ENCODE measurements at regions not wholly inside any gene's neighbourhood (a gene's known extent, or its start where the extent isn't known, plus 50 kb on each side); places are given as distances from the start of the nearest gene placed in this dataset.

DNA sequence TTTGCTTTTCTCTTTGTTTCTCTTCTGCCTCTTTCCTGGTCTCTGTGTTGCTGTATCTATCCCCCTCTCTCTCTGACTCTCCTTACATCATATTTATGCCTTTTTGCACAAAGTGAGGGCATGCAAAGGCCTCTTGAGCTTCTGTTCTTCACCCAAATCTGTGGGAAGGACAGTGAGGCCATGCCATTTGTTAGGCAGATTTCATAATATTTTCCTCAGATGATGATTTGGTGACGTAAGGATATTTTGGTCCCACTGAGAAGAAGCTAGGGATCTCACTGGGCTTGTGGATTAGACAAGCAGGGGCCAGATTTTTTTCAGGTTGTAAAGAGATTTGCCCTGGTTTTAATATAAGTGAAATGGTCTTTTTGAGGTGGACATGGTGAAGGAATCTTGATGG, 249.4 kb upstream of the USP24 start:
- Histone ChIP-seq H3K36me3 (ENCODE audit: control insufficient read depth in 2 of 4, insufficient read depth in 4 of 4, low read length in 3 of 4) (no peaks in the 10 kb centered on the region), H2BK15ac (ENCODE audit: low read length) (no peak overlapping the region), H4K5ac (ENCODE audit: insufficient read length, low read depth, low read length) (no peak overlapping the region), H2BK20ac (ENCODE audit: low read length) (no peak overlapping the region), H3K23ac (ENCODE audit: insufficient read length) (no peak overlapping the region), H2BK5ac (ENCODE audit: low read depth, low read length) (no peak overlapping the region), H3K9ac (replicated peaks in 1 of 4; ENCODE audit: extremely low read depth in 1 of 4, low read depth in 3 of 4, low read length in 3 of 4) (no peak overlapping the region), H3K4me1 (replicated peaks in 1 of 4; ENCODE audit: control insufficient read depth in 3 of 4, insufficient read depth in 4 of 4, low read length in 3 of 4) (no peaks in the 10 kb centered on the region), H2AK5ac (ENCODE audit: low read depth, low read length) (no peak overlapping the region), H4K8ac (ENCODE audit: extremely low read depth, insufficient read depth, low read length) (no peak overlapping the region), H3K79me1 (ENCODE audit: low read depth, low read length) (no peaks in the 10 kb centered on the region), H3K4me3 (ENCODE audit: extremely low read depth in 1 of 4, insufficient read depth in 2 of 4, low read depth in 3 of 4, low read length in 4 of 4) (no peak overlapping the region), H3K9me3 (ENCODE audit: insufficient read depth in 2 of 2, low read depth in 1 of 2, low read length in 1 of 2) (no peaks in the 10 kb centered on the region), H2AFZ (ENCODE audit: low read length) (no peak overlapping the region), H3K27me3 (replicated peaks in 1 of 4; ENCODE audit: control insufficient read depth in 3 of 4, extremely low read depth in 1 of 4, insufficient read depth in 3 of 4, low read length in 3 of 4) (no peaks in the 10 kb centered on the region), H3K4ac (replicated peaks; ENCODE audit: insufficient read length, low read depth, low read length) (no peak overlapping the region), H4K91ac (replicated peaks; ENCODE audit: insufficient read length, low read length) (no peak overlapping the region), H3K23me2 (ENCODE audit: low read depth, low read length) (no peaks in the 10 kb centered on the region), H3K4me2 (ENCODE audit: insufficient read depth in 1 of 2, low read depth in 2 of 2, low read length in 2 of 2) (no peak overlapping the region), H3K79me2 (ENCODE audit: control insufficient read depth in 1 of 2, insufficient read depth in 2 of 2, low read length in 2 of 2) (no peaks in the 10 kb centered on the region), H3K14ac (ENCODE audit: insufficient read length) (no peak overlapping the region), H3K56ac (replicated peaks; ENCODE audit: insufficient read length, low read depth, low read length) (no peak overlapping the region), H2BK120ac (replicated peaks; ENCODE audit: low read depth, low read length) (no peak overlapping the region), H2BK12ac (ENCODE audit: low read depth, low read length) (no peak overlapping the region), H3K18ac (ENCODE audit: extremely low read depth, low read length) (no peak overlapping the region), H4K20me1 (replicated peaks in 1 of 2; ENCODE audit: control insufficient read depth in 1 of 2, insufficient read depth in 2 of 2, low read length in 2 of 2) (no peaks in the 10 kb centered on the region), H3K27ac (ENCODE audit: low read depth, low read length) (no peak overlapping the region)
- DNase-seq (ENCODE audit: low read depth in 1 of 2, low spot score in 2 of 2) (no peak), FAIRE-seq (no peak)
- ChIA-PET CTCF (ENCODE audit: partially characterized antibody) (interaction anchor here (0.7 to 2.4 kb wide), 4 partner anchors 12 to 86 kb away, joined by 3 to 9 read pairs (median 4); no protein-coding TSS in a partner anchor), POLR2A (ENCODE audit: partially characterized antibody) (no interaction called here)
- WGBS, 2 experiments (ENCODE audit: extremely low coverage in 1 of 2, insufficient coverage in 1 of 2, insufficient read length in 1 of 2, insufficient replicate concordance in 2 of 2, low coverage in 1 of 2, low lambda C conversion rate in 2 of 2, missing lambda C conversion rate in 1 of 2): 100% methylated on average over 1 of the region's 1 CpG; no CpG with 5 or more reads in 1 of the 2 experiments
- TF ChIP-seq POU5F1 (IDR thresholded peaks at IDR 0.05; ENCODE audit: low read depth, low read length) (no peak), HDAC6 (IDR thresholded peaks at IDR 0.05; ENCODE audit: low read depth, low read length) (no peak), KDM4A (IDR thresholded peaks at IDR 0.05; ENCODE audit: low read depth, low read length, severe bottlenecking) (no peak), SIN3A (conservative IDR thresholded peaks at IDR 0.05 in 1 of 2, IDR thresholded peaks at IDR 0.05 in 1 of 2; ENCODE audit: low read depth in 1 of 2, low read length in 2 of 2) (no peak), CEBPB (IDR thresholded peaks at IDR 0.05; ENCODE audit: low read depth, low read length) (no peak), BRCA1 (IDR thresholded peaks at IDR 0.05; ENCODE audit: low read depth, low read length) (no peak), TEAD4 (IDR thresholded peaks at IDR 0.05; ENCODE audit: low read depth, low read length) (no peak), CTBP2 (IDR thresholded peaks at IDR 0.05; ENCODE audit: borderline replicate concordance, insufficient read depth, insufficient read length, low read length) (no peak), KDM5A (IDR thresholded peaks at IDR 0.05; ENCODE audit: low read length) (no peak), SRF (IDR thresholded peaks at IDR 0.05; ENCODE audit: low read depth, low read length) (no peak), GTF2F1 (IDR thresholded peaks at IDR 0.05; ENCODE audit: borderline replicate concordance, low read depth, low read length) (no peak), EZH2 (IDR thresholded peaks at IDR 0.05; ENCODE audit: low read depth, low read length, severe bottlenecking) (no peak), SUZ12 (IDR thresholded peaks at IDR 0.05; ENCODE audit: low read length) (no peak), NANOG (IDR thresholded peaks at IDR 0.05; ENCODE audit: insufficient read depth, low read depth, low read length, poor library complexity, severe bottlenecking) (no peak), CBX5 (IDR thresholded peaks at IDR 0.05; ENCODE audit: low read depth, low read length) (no peak)
